NCI-H748 (cell line): ENCODE measurements at regions not wholly inside any gene's neighbourhood (a gene's known extent, or its start where the extent isn't known, plus 50 kb on each side); places are given as distances from the start of the nearest gene placed in this dataset.

Experiments used
- DNase-seq: peaks from one replicate; lab custom pipeline; 2025; ENCODE audit not compliant: unreplicated experiment; lab: John Stamatoyannopoulos, UW

- no peak for DNase-seq
Observed at GRCh38 chr3:29227307-29227706, 53.6 kb upstream of the RBMS3 start.
